Aorta (tissue), 5 donors: ENCODE measurements at regions not wholly inside any gene's neighbourhood (a gene's known extent, or its start where the extent isn't known, plus 50 kb on each side); places are given as distances from the start of the nearest gene placed in this dataset.
"Not testable (repeated sequence)": the region's sequence is repeated elsewhere in the genome, so short reads cannot be mapped to it uniquely, and the experiment has no call there.

Experiments
- ATAC-seq: fragments of 200-7000 bp; cut with Tn5 transposase; one replicate; pipeline ENCODE4 v1.9.1; 2022; ENCODE audit warnings: moderate library complexity; ENCODE audit not compliant: low FRiP score
- DNase-seq, 2 donors: peaks; one replicate each; pipeline ENCODE4 v3.0.0-alpha.2; 2020
- H3K27ac ChIP-seq, 2 donors: one replicate each; pipeline ENCODE4 v1.5.1; 2013; ENCODE audit warnings: low read length in 2 of 2, mild to moderate bottlenecking in 2 of 2, moderate library complexity in 2 of 2, control low read depth in 1 of 2, inconsistent platforms in 1 of 2, low read depth in 1 of 2
- H3K27me3 ChIP-seq, 2 donors: one replicate each; pipeline ENCODE4 v1.6.1; 2013; ENCODE audit warnings: control low read depth in 1 of 2, low read length in 1 of 2, mild to moderate bottlenecking in 1 of 2, moderate library complexity in 1 of 2; ENCODE audit not compliant: insufficient read depth in 2 of 2, control insufficient read depth in 1 of 2
- H3K36me3 ChIP-seq, 2 donors: one replicate each; pipeline ENCODE4 v1.6.1; 2013; ENCODE audit warnings: control low read depth in 1 of 2, low read length in 1 of 2, mild to moderate bottlenecking in 1 of 2; ENCODE audit not compliant: insufficient read depth in 2 of 2, control insufficient read depth in 1 of 2
- H3K4me1 ChIP-seq, 2 donors: one replicate each; pipeline ENCODE4 v1.6.1; 2013; ENCODE audit warnings: low read length in 2 of 2, control low read depth in 1 of 2, mild to moderate bottlenecking in 1 of 2, moderate library complexity in 1 of 2; ENCODE audit not compliant: insufficient read depth in 2 of 2, control insufficient read depth in 1 of 2
- H3K4me3 ChIP-seq, 2 donors: one replicate each; pipeline ENCODE4 v1.5.1; 2013; ENCODE audit warnings: low read length in 2 of 2, control low read depth in 1 of 2, mild to moderate bottlenecking in 1 of 2
- H3K9me3 ChIP-seq: one replicate; pipeline ENCODE4 v1.6.1; 2013; ENCODE audit warnings: mild to moderate bottlenecking, low read length; ENCODE audit not compliant: control insufficient read depth
- WGBS, 2 donors: extraction: QIAGEN DNeasy Blood & Tissue Kit; methylation state at CpG; one replicate each; pipeline ENCODE4 v1.1.7; 2013; 5-methylcytosine and 5-hydroxymethylcytosine counted together
- intact Hi-C, 2 donors: fragments of 100-400 bp; cut with DNase I; formaldehyde crosslinking; loops; one replicate each; pipeline versions ENCODE4 v1.14.2 to v1.15.0; 2022
- donor health status: healthy with polysubstance abuse.
- donor health status: Bipolar disorder and iron deficiency.
- donor health status: DM: no; HTN: no; CAD: no.
- donor health status: DM: no; HTN: no; CAD: no.
- donor health status: DM: yes; HTN: yes; CAD: no.

DNA sequence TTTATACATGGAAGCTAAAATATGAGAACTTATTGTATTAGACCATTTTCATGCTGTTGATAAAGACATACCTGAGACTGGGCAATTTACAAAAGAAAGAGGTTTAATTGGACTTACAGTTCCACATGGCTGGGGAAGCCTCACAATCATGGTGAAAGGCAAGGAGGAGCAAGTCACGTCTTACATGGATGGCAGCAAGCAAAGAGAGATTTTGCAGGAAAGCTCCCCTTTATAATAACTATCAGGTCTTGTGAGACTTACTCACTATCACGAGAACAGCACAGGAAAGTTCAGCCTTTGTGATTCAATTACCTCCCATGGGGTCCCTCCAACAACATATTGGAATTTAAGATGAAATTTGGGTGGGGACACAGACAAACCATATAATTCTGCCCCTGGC lies 740.1 kb upstream of the NECTIN3 start:
- DNase-seq, H3K4me1 ChIP-seq, H3K9me3 ChIP-seq, H3K4me3 ChIP-seq, ATAC-seq, H3K36me3 ChIP-seq, H3K27me3 ChIP-seq, intact Hi-C loops, H3K27ac ChIP-seq: not testable (repeated sequence)
- 84 to 88% methylated on average over 2 of the region's 2 CpGs for WGBS, 2 donors

DNA sequence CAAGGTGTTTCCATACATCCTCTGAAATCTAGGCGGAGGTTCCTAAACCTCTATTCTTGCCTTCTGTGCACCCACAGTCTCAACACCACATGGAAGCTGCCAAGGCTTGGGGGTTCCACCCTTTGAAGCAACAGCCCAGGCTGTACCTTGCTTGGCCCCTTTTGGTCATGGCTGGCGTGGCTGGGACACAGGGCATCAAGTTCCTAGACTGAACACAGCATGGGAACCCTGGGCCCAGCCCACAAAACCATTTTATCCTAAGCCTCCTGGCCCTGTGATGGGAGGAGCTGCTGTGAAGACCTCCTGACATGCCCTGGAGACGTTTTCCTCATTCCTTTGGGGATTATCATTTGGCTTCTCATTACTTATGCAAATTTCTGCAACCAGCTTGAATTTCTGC lies 739.0 kb upstream of the NECTIN3 start:
- Histone ChIP-seq H3K4me3 (no peak overlapping the region), H3K9me3 (no peaks in the 10 kb centered on the region), H3K36me3 (no peaks in the 10 kb centered on the region), H3K27me3 (no peaks in the 10 kb centered on the region), H3K27ac (no peak overlapping the region), H3K4me1 (no peaks in the 10 kb centered on the region)
- ATAC-seq: no peak
- intact Hi-C loops: no loop called here
- DNase-seq: no peak
- 80 to 81% methylated on average over 3 of the region's 3 CpGs for WGBS, 2 donors

DNA sequence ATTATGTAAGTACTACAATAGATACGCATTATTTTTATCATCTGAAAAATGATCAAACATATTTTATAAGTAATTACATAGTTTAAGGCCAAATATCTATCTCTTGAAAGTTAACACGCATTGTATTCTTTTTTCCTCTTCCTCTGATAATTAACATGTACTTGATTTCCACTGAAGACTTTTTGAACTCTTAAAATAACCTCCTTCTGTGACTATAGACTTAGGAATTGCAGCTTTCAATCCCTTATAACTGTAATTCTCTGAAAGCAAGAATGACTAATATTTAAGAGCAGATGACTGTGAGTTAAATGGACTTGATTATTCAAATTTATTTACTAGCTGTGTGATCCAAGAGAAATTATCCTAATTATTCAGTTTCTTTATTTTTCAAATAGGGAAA lies 730.6 kb upstream of the NECTIN3 start:
- 94 to 95% methylated on average over 2 of the region's 2 CpGs for WGBS, 2 donors
- no peaks in the 10 kb centered on the region for H3K36me3 ChIP-seq
- no peak for ATAC-seq
- H3K4me1 ChIP-seq: peaks cover 2 to 6% of the 10 kb centered on the region in 2 donors
- H3K27ac ChIP-seq: no peak overlapping the region
- no peaks in the 10 kb centered on the region for H3K27me3 ChIP-seq
- H3K4me3 ChIP-seq: no peak overlapping the region
- H3K9me3 ChIP-seq: no peaks in the 10 kb centered on the region
- intact Hi-C loops: no loop called here
- DNase-seq: no peak

DNA sequence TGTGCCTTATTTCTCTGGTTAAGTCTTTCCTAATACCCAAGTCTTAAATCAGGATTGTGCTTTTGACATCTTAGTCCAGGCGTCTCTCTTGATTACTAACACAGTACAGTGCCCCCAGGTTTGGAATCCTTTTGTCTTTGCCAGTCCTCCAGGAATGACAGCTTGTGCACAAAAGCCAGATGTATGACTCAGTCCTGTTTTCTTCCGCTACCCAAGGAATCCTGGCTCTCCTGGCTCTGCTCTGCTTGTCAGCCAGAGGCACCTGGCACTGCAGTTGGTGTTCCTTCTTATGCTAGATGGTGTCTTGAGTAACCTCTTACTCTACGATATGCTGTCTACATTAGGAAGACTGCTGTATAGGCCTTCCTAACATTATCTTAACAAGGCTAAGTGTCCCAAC lies 728.2 kb upstream of the NECTIN3 start:
- Histone ChIP-seq H3K36me3 (no peaks in the 10 kb centered on the region), H3K9me3 (no peaks in the 10 kb centered on the region), H3K27ac (no peak overlapping the region), H3K27me3 (no peaks in the 10 kb centered on the region), H3K4me3 (no peak overlapping the region), H3K4me1 (peaks cover 2 to 6% of the 10 kb centered on the region in 2 donors)
- DNase-seq (no peak), ATAC-seq (no peak)
- intact Hi-C loops: no loop called here
- 39 to 43% methylated on average over 3 of the region's 3 CpGs for WGBS, 2 donors

DNA sequence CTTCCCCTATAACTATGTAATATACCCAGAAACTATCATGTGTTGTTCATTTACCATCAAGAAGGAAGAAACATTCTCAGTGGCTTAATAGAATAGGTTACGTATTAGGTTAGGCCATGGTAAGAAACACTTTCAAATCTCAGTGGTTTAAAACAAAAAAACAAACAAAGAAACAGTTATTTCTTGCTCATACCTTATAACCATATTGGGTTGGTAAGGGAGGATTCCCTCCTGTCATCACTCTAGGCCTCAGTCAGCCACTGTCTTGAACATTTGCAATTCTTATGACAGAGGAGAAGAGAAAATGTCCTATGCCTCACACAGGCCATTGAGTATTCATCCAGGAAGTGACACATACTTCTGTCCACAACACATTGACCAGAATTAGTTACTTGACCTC lies 727.7 kb upstream of the NECTIN3 start:
- H3K36me3 ChIP-seq: no peaks in the 10 kb centered on the region
- peaks cover 2 to 6% of the 10 kb centered on the region in 2 donors for H3K4me1 ChIP-seq
- H3K9me3 ChIP-seq: no peaks in the 10 kb centered on the region
- ATAC-seq (no peak), DNase-seq (no peak)
- intact Hi-C loops: no loop called here
- H3K4me3 ChIP-seq: no peak overlapping the region
- H3K27me3 ChIP-seq: no peaks in the 10 kb centered on the region
- WGBS, 2 donors: 97 to 100% methylated on average over 1 of the region's 1 CpG
- no peak overlapping the region for H3K27ac ChIP-seq

DNA sequence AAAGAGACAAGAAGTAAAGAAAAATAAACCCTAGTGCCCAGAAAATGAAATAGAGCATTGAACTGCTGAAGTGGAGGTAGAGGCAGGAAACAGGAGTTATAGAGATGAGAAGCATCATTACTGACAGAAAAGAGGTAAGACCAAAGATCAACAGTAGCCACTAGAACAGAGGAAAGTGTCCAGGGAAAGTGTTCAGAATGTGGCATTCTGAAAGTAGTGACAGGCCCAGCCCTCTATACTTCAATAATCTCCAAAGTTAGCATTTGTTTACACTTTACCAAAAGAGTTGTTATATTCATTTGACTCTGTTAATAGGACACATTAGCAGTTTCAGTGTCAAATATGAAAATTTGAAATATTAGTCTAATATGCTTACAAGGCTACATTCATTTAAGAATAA lies 727.1 kb upstream of the NECTIN3 start:
- Histone ChIP-seq H3K27me3 (no peaks in the 10 kb centered on the region), H3K9me3 (no peaks in the 10 kb centered on the region), H3K4me1 (peaks cover 2 to 6% of the 10 kb centered on the region in 2 donors), H3K27ac (no peak overlapping the region), H3K4me3 (no peak overlapping the region), H3K36me3 (no peaks in the 10 kb centered on the region)
- ATAC-seq (no peak), DNase-seq (no peak)
- intact Hi-C loops: no loop called here

DNA sequence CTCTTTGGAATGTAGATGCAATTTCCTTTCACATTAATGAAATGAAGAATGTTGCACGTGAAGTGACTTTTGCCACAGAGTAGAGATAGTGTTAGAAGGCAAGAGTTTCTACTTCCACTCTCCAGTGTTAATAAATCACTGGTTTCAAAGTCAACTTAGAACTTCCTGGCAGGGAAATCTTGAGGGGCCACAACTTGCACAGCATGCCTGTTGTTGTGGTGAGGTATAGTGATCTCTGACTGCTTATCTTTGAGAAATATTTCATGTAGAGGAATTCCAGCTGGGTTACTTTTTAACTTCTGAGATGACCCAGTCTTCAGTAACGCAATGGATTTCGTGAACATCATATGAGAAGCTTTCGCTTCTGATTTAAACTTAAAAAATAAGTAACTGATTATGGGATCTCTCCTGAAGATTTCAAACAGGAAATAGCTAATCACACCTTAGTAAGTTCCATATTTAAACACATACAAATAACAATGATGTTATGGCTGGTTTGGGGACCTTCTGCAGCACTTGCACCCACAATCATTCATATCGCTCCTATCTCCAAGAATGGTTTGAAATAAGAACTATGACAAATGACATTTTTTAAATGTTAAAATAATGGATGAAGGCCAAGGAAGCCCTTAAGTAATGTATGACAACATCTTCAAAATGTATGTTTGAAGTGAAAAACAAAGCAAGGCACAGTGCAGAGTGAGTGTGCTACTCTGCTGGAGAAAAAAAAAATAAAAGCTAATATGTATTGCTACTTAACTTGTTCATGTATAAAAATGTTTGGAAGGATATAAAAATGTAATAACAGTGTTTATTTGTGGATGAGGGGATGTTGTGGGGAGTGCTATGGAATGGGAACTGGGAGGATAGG lies 726.5 kb upstream of the NECTIN3 start:
- ATAC-seq (no peak), DNase-seq (no peak)
- Histone ChIP-seq H3K27ac (no peak overlapping the region), H3K4me3 (no peak overlapping the region), H3K27me3 (no peaks in the 10 kb centered on the region), H3K36me3 (no peaks in the 10 kb centered on the region), H3K9me3 (no peaks in the 10 kb centered on the region), H3K4me1 (peaks cover 2 to 6% of the 10 kb centered on the region in 2 donors)
- intact Hi-C loops: no loop called here
- 71 to 75% methylated on average over 5 of the region's 5 CpGs for WGBS, 2 donors

DNA sequence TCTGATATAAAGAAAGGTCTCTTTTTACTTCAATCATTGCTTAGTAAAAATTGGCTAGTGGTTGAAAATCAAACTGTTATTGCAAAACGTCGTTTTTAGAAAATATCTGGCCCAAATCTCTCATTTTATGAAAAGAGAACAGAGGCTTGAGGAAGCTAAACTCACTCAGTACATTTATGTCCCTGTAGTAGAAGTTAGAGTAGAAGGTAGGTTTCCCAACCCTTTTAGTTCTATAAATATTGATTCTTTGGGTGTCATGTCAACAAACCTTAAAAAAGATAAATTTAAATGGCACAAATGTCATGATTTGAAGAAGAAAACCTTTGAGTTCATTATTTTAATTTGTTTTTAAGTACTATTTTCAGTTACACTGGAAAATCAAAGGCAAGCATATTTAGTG lies 722.3 kb upstream of the NECTIN3 start:
- 77 to 79% methylated on average over 2 of the region's 2 CpGs for WGBS, 2 donors
- DNase-seq (no peak), ATAC-seq (no peak)
- no peak overlapping the region for H3K4me3 ChIP-seq
- H3K4me1 ChIP-seq: peaks cover 0 to 2% of the 10 kb centered on the region in 2 donors
- H3K27ac ChIP-seq: no peak overlapping the region
- intact Hi-C loops: no loop called here
- no peaks in the 10 kb centered on the region for H3K9me3 ChIP-seq
- H3K27me3 ChIP-seq: no peaks in the 10 kb centered on the region
- H3K36me3 ChIP-seq: no peaks in the 10 kb centered on the region

DNA sequence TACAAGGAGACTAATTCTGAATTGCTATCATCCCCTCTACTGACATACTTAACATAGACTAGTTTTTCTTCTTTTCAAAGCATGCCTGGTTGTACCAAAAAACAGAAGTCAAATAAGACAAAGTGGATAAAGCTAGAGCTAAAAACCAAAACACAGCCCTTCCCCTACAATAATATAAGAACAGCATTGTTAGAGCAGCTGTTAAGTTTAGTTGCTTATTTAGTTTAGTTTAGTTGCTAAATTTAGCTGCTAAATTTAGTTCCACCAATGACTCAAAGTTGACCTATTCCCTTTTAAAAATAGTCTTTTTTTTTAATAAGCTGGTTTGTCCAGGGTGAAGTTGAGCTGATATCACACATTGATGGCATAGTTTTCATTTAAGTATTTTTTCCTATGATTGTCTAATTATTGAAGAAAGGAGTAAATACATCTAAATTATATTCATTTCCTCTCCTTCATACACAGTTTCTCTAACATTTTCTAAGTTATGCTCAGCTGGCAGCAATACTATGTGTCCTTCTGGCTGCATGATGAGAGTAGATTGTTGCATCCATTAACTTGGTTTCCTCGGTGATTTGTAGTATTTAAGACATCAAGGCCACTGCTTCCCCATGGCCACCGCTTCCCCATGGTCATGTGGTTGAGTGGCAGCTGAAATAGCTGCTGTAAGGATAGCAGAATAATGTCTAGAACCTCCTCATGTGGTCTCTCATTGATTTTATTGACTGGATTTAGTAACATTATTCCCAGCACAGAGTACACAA lies 718.6 kb upstream of the NECTIN3 start:
- intact Hi-C loops: loop anchor here in 1 of 2 donors (5.0 to 10.0 kb wide), 2 partner anchors 62 to 224 kb away; no protein-coding TSS in a partner anchor
- H3K9me3 ChIP-seq: no peaks in the 10 kb centered on the region
- H3K27ac ChIP-seq: peak overlapping the region in 1 of 2 donors; percentile 48
- no peaks in the 10 kb centered on the region for H3K27me3 ChIP-seq
- H3K36me3 ChIP-seq: no peaks in the 10 kb centered on the region
- no peak for ATAC-seq
- 48 to 51% methylated on average over 2 of the region's 2 CpGs for WGBS, 2 donors
- no peak for DNase-seq
- no peak overlapping the region for H3K4me3 ChIP-seq
- H3K4me1 ChIP-seq: peaks cover 0 to 2% of the 10 kb centered on the region in 2 donors
